ENCODE measurements at regions not wholly inside any gene's neighbourhood (a gene's known extent, or its start where the extent isn't known, plus 50 kb on each side); places are given as distances from the start of the nearest gene placed in this dataset.

DNA sequence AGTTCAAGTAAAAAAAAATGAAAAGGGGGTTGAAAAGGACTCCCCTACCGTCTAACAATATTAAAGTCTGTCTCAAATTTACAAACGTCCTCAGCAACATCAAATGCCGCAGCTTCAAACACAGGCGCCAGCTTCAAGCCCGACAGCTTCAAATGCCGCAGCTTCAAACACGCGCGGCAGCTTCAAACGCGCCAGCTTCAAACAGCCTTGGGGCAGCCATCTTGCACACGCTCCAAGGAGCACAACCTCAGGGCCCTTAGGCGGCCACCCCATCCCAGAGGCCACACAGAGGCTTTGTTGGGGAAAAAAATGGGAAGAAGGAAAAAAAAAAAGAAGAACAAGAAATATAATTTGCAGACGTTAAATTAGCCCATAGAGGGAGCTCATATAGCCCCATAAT is 244.4 kb upstream of the VRK2 start (continued):
- TF ChIP-seq TFAP4 (IDR thresholded peaks at IDR 0.05; ENCODE audit: borderline replicate concordance, low read depth) (no peak), JUND (CRISPR knock-in tag; IDR thresholded peaks at IDR 0.05) (no peak), KDM3A (CRISPR knock-in tag; IDR thresholded peaks at IDR 0.05; ENCODE audit: low read depth) (no peak), ZNF30 (CRISPR knock-in tag; IDR thresholded peaks at IDR 0.05) (no peak), ZNF557 (CRISPR knock-in tag; IDR thresholded peaks at IDR 0.05) (no peak), ZBTB42 (CRISPR knock-in tag; IDR thresholded peaks at IDR 0.05) (no peak), KDM5B (CRISPR knock-in tag; IDR thresholded peaks at IDR 0.05; ENCODE audit: borderline replicate concordance) (no peak), EZH2 (conservative IDR thresholded peaks at IDR 0.05; ENCODE audit: low read depth, low read length) (no peak), ZNF432 (CRISPR knock-in tag; IDR thresholded peaks at IDR 0.05; ENCODE audit: borderline replicate concordance) (no peak), MLX (CRISPR knock-in tag; IDR thresholded peaks at IDR 0.05) (no peak), SNAI1 (CRISPR knock-in tag; IDR thresholded peaks at IDR 0.05; ENCODE audit: borderline replicate concordance) (no peak)
- TF ChIP-seq, protein P1, sequence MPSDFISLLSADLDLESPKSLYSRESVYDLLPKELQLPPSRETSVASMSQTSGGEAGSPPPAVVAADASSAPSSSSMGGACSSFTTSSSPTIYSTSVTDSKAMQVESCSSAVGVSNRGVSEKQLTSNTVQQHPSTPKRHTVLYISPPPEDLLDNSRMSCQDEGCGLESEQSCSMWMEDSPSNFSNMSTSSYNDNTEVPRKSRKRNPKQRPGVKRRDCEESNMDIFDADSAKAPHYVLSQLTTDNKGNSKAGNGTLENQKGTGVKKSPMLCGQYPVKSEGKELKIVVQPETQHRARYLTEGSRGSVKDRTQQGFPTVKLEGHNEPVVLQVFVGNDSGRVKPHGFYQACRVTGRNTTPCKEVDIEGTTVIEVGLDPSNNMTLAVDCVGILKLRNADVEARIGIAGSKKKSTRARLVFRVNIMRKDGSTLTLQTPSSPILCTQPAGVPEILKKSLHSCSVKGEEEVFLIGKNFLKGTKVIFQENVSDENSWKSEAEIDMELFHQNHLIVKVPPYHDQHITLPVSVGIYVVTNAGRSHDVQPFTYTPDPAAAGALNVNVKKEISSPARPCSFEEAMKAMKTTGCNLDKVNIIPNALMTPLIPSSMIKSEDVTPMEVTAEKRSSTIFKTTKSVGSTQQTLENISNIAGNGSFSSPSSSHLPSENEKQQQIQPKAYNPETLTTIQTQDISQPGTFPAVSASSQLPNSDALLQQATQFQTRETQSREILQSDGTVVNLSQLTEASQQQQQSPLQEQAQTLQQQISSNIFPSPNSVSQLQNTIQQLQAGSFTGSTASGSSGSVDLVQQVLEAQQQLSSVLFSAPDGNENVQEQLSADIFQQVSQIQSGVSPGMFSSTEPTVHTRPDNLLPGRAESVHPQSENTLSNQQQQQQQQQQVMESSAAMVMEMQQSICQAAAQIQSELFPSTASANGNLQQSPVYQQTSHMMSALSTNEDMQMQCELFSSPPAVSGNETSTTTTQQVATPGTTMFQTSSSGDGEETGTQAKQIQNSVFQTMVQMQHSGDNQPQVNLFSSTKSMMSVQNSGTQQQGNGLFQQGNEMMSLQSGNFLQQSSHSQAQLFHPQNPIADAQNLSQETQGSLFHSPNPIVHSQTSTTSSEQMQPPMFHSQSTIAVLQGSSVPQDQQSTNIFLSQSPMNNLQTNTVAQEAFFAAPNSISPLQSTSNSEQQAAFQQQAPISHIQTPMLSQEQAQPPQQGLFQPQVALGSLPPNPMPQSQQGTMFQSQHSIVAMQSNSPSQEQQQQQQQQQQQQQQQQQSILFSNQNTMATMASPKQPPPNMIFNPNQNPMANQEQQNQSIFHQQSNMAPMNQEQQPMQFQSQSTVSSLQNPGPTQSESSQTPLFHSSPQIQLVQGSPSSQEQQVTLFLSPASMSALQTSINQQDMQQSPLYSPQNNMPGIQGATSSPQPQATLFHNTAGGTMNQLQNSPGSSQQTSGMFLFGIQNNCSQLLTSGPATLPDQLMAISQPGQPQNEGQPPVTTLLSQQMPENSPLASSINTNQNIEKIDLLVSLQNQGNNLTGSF (CRISPR knock-in tag; IDR thresholded peaks at IDR 0.05): no peak
